ENCODE measurements at regions not wholly inside any gene's neighbourhood (a gene's known extent, or its start where the extent isn't known, plus 50 kb on each side); places are given as distances from the start of the nearest gene placed in this dataset.

DNA sequence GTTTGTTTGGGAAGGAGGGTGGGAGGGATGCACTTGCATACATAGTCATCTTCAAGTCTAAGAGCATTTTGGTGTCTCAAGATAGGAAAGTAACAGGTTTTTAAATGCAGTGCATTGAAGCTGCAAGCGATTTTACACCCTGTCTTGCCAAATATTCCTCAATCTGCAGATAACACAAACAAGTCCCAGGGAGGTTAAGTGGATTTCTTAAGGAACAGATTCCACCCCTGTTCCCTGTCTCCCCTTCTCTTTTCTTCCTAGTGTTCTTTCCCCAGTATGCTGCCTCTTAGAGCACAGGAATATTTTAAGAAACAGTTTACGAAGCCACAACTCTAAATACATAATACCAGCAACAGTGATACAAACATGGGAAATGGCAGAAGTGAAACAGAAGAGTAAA is 389.9 kb downstream of the PLPP3 start:
- ChIA-PET CTCF (interaction anchor here (0.6 to 1.4 kb wide), 5 partner anchors 9 to 392 kb away, joined by 3 to 4 read pairs (median 3); no protein-coding TSS in a partner anchor), POLR2A (no interaction called here)
- TF ChIP-seq, protein P1, sequence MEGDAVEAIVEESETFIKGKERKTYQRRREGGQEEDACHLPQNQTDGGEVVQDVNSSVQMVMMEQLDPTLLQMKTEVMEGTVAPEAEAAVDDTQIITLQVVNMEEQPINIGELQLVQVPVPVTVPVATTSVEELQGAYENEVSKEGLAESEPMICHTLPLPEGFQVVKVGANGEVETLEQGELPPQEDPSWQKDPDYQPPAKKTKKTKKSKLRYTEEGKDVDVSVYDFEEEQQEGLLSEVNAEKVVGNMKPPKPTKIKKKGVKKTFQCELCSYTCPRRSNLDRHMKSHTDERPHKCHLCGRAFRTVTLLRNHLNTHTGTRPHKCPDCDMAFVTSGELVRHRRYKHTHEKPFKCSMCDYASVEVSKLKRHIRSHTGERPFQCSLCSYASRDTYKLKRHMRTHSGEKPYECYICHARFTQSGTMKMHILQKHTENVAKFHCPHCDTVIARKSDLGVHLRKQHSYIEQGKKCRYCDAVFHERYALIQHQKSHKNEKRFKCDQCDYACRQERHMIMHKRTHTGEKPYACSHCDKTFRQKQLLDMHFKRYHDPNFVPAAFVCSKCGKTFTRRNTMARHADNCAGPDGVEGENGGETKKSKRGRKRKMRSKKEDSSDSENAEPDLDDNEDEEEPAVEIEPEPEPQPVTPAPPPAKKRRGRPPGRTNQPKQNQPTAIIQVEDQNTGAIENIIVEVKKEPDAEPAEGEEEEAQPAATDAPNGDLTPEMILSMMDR (IDR thresholded peaks at IDR 0.05; ENCODE audit: insufficient read depth, low read length, missing control alignments) = no peak
- no peak overlapping the region for H3K4me3 ChIP-seq (ENCODE audit: low read depth, low read length)
- DNase-seq (ENCODE audit: low read depth, low spot score) = no peak

DNA sequence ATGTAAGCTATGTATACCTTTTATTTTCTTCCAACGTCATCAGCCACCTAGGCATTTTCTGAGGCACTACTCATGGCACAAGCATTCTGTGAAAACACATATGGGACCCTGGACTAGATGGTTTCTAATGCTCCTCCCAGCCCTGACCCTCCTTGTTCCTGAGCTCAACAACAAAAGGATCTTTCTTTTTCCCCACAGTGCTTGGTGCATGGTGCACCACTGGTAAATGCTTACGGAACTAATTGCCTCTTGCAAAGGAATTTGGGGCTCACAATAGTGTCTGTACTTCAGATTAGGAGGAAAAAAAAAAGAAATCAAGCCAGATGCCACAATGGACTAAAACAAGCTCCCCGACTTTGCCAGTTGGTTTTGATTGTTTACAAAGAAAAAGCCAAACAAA is 390.5 kb downstream of the PLPP3 start:
- DNase-seq (ENCODE audit: low read depth, low spot score) = no peak
- ChIA-PET CTCF (interaction anchor here (0.6 to 1.4 kb wide), 5 partner anchors 8 to 392 kb away, joined by 3 to 4 read pairs (median 3); no protein-coding TSS in a partner anchor), POLR2A (no interaction called here)

DNA sequence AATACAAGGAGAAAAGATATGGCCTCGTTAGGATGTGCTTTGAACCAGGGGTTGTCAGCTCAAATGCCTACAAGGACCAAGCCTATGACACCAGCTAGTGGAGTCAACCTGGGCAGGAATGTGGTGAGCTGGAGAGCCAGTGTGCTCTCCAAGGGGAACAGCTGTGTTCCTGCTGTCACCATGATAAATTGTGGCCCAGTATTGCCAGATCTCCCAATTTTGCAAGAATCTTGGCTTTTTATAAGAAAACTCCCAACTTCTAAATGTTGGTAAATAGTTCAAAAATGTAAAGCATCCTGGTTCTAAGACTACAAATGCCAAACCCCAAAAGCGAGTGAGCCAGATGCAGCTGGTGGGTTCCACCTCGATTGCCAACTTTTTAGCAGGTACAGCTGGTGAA is 391.1 kb downstream of the PLPP3 start:
- no peak overlapping the region for H3K4me3 ChIP-seq (ENCODE audit: low read depth, low read length)
- TF ChIP-seq, protein P1 (IDR thresholded peaks at IDR 0.05; ENCODE audit: insufficient read depth, low read length, missing control alignments) = no peak
- ChIA-PET POLR2A (no interaction called here), CTCF (interaction anchor here (0.6 to 1.5 kb wide), 2 partner anchors 15 to 19 kb away, joined by 3 read pairs; no protein-coding TSS in a partner anchor)
- no peak for DNase-seq (ENCODE audit: low read depth, low spot score)

More for the DNA sequence above, 390.5 kb downstream of the PLPP3 start:
- no peak overlapping the region for H3K4me3 ChIP-seq (ENCODE audit: low read depth, low read length)
- TF ChIP-seq, protein P1 (IDR thresholded peaks at IDR 0.05; ENCODE audit: insufficient read depth, low read length, missing control alignments) = no peak

DNA sequence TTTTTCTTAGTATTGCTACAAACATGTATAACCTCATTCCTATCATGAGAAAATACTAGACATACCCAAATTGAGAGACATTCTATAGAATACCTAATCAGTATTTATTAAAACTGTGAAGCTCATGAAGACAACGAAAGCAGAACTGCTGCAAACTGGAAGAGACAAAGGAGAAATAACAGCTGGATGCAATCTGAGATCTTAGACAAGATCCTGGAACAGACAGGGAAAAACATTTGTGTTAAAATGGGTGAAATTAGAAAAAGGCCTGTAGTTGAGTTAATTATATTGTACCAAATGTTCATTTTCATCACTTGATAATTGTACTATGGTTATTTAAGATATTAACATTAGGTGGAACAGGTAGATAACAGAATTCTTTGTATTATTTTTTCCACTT is 392.0 kb downstream of the PLPP3 start:
- CTCF ChIA-PET = interaction anchor here (1.5 kb wide), 1 partner anchor 16 kb away, joined by 3 read pairs; no protein-coding TSS in a partner anchor
- TF ChIP-seq, protein P1 (IDR thresholded peaks at IDR 0.05; ENCODE audit: insufficient read depth, low read length, missing control alignments) = no peak
- no peak for DNase-seq (ENCODE audit: low read depth, low spot score)
- POLR2A ChIA-PET = no interaction called here
- no peak overlapping the region for H3K4me3 ChIP-seq (ENCODE audit: low read depth, low read length)

DNA sequence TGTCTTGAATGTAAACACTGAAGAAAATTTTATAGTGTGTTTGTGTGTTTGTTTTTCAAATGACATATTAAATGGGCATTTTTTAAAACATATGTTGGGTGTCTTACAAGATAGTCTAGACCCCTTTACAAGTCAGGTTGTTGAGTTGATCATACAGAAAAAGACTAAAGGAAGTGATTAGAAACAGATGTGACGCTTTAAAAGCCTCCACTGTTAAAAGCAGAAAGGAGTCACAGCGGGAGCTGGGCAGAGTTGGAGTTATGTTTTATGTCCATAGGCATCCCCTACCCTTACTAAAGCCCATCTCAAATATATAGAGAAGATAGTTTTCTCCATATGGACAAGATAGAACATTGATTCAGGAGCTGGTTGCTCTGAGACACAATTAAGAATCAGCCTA is 393.9 kb downstream of the PLPP3 start:
- POLR2A ChIA-PET = no interaction called here
- no peak overlapping the region for H3K4me3 ChIP-seq (ENCODE audit: low read depth, low read length)
- no peak for DNase-seq (ENCODE audit: low read depth, low spot score)
- TF ChIP-seq, protein P1 (IDR thresholded peaks at IDR 0.05; ENCODE audit: insufficient read depth, low read length, missing control alignments) = no peak
- CTCF ChIA-PET = no interaction called here

DNA sequence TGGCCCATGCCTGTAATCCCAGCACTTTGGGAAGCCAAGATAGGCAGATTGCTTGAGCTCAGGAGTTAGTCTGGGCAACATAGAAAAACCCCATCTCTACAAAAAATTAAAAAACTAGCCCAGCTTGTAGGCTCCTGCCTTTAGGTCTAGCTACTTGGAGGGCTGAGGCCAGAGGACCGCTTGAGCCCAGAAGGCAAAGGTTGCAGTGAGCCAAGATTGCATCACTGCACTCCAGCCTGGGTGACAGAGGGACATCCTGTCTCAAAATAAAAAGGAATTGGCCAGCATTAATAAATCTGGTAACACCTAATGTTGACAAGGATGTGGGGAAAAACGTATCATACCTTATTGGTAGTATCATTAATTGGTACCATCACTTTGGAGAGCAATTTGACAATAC is 396.2 kb downstream of the PLPP3 start:
- CTCF ChIA-PET = no interaction called here

More for the DNA sequence above, 396.2 kb downstream of the PLPP3 start:
- POLR2A ChIA-PET = no interaction called here
- TF ChIP-seq, protein P1 (IDR thresholded peaks at IDR 0.05; ENCODE audit: insufficient read depth, low read length, missing control alignments) = no peak
- H3K4me3 ChIP-seq (ENCODE audit: low read depth, low read length) = no peak overlapping the region
- DNase-seq (ENCODE audit: low read depth, low spot score) = no peak

Data from AG04449 (cell line).